SK-N-SH treated with all-trans-retinoic acid at 6 μM for 48 hours (cell line): ENCODE measurements at regions not wholly inside any gene's neighbourhood (a gene's known extent, or its start where the extent isn't known, plus 50 kb on each side); places are given as distances from the start of the nearest gene placed in this dataset.

Source experiments
- ATAC-seq: fragments of 200-7000 bp; cut with Tn5 transposase; 3 replicates; pipeline ENCODE4 v1.9.1; 2020; ENCODE audit warnings: mild to moderate bottlenecking, moderate library complexity
- ARNTL ChIP-seq: fragments of 450-650 bp; formaldehyde crosslinking; IDR thresholded peaks from 2 replicates; pipeline ENCODE4 v1.5.0; 2020; ENCODE audit warnings: low read depth, mild to moderate bottlenecking, moderate library complexity, borderline replicate concordance
- BACH2 ChIP-seq: fragments of 250-450 bp; sonication (Bioruptor Pico); IDR thresholded peaks from 2 replicates; pipeline ENCODE4 v1.9.0; 2021; ENCODE audit warnings: mild to moderate bottlenecking, borderline replicate concordance
- CSDC2 ChIP-seq: fragments of 250-450 bp; sonication (Bioruptor Pico); IDR thresholded peaks from 2 replicates; pipeline ENCODE4 v1.5.0; 2020; ENCODE audit warnings: mild to moderate bottlenecking, moderate library complexity
- ESRRG ChIP-seq: fragments of 250-450 bp; sonication (Bioruptor Pico); IDR thresholded peaks from 2 replicates; pipeline ENCODE4 v1.6.1; 2021; ENCODE audit warnings: mild to moderate bottlenecking
- GLIS3 ChIP-seq: fragments of 250-450 bp; sonication (Bioruptor Pico); IDR thresholded peaks from 2 replicates; pipeline ENCODE4 v1.5.0; 2020; ENCODE audit warnings: mild to moderate bottlenecking, moderate library complexity
- ISL1 ChIP-seq: fragments of 250-450 bp; sonication (Bioruptor Pico); IDR thresholded peaks from 2 replicates; pipeline ENCODE4 v2.1.2; 2022; ENCODE audit warnings: mild to moderate bottlenecking, moderate library complexity
- OSR1 ChIP-seq: fragments of 250-450 bp; sonication (Bioruptor Pico); IDR thresholded peaks from 2 replicates; pipeline ENCODE4 v1.8.0; 2022; ENCODE audit warnings: moderate library complexity, mild to moderate bottlenecking, inconsistent platforms
- PPARA ChIP-seq: fragments of 250-450 bp; sonication (Bioruptor Pico); IDR thresholded peaks from 2 replicates; pipeline ENCODE4 v1.5.0; 2020; ENCODE audit warnings: mild to moderate bottlenecking, borderline replicate concordance
- RARB ChIP-seq: fragments of 250-450 bp; sonication (Bioruptor Pico); IDR thresholded peaks from 2 replicates; pipeline ENCODE4 v1.8.0; 2021; ENCODE audit warnings: mild to moderate bottlenecking, moderate library complexity
- SNAI2 ChIP-seq: fragments of 250-450 bp; sonication (Bioruptor Pico); IDR thresholded peaks from 2 replicates; pipeline ENCODE4 v1.5.0; 2020; ENCODE audit warnings: mild to moderate bottlenecking, moderate library complexity
- TCF4 ChIP-seq: fragments of 250-450 bp; sonication (Bioruptor Pico); IDR thresholded peaks from 2 replicates; pipeline ENCODE4 v1.8.0; 2021; ENCODE audit warnings: mild to moderate bottlenecking, moderate library complexity, borderline replicate concordance
- TOX ChIP-seq: fragments of 250-450 bp; sonication (Bioruptor Pico); IDR thresholded peaks from 2 replicates; pipeline ENCODE4 v1.8.0; 2021; ENCODE audit warnings: mild to moderate bottlenecking, moderate library complexity, borderline replicate concordance
- ZC3H10 ChIP-seq: fragments of 250-450 bp; sonication (Bioruptor Pico); IDR thresholded peaks from 2 replicates; pipeline ENCODE4 v1.5.1; 2021; ENCODE audit warnings: mild to moderate bottlenecking, moderate library complexity
- ZFP3 ChIP-seq: fragments of 250-450 bp; sonication (Bioruptor Pico); IDR thresholded peaks from 2 replicates; pipeline ENCODE4 v1.5.0; 2020; ENCODE audit warnings: mild to moderate bottlenecking, moderate library complexity
- ZFP30 ChIP-seq: fragments of 450-650 bp; formaldehyde crosslinking; IDR thresholded peaks from 2 replicates; pipeline ENCODE4 v1.5.0; 2022; ENCODE audit warnings: mild to moderate bottlenecking, moderate library complexity
- ZNF565 ChIP-seq: fragments of 450-650 bp; formaldehyde crosslinking; conservative IDR thresholded peaks from 2 replicates; pipeline ENCODE4 v1.5.0; 2020; ENCODE audit warnings: low read depth, mild to moderate bottlenecking, moderate library complexity
- ZNF70 ChIP-seq: fragments of 450-650 bp; formaldehyde crosslinking; IDR thresholded peaks from 2 replicates; pipeline ENCODE4 v1.5.0; 2020; ENCODE audit warnings: mild to moderate bottlenecking, moderate library complexity
- ZNF8 ChIP-seq: fragments of 450-650 bp; formaldehyde crosslinking; IDR thresholded peaks from 2 replicates; pipeline ENCODE4 v1.5.0; 2020; ENCODE audit warnings: mild to moderate bottlenecking, moderate library complexity
- TF ChIP-seq, protein P1 (sequence below): fragments of 250-450 bp; sonication (Bioruptor Pico); IDR thresholded peaks from 2 replicates; pipeline ENCODE4 v1.8.0; 2020; ENCODE audit warnings: mild to moderate bottlenecking, moderate library complexity, borderline replicate concordance
- TF ChIP-seq, protein P2 (sequence below): fragments of 250-450 bp; sonication (Bioruptor Pico); IDR thresholded peaks from 2 replicates; pipeline ENCODE4 v1.5.1; 2020; ENCODE audit warnings: low read depth, mild to moderate bottlenecking, moderate library complexity
- TF ChIP-seq, protein P3 (sequence below): fragments of 250-450 bp; sonication (Bioruptor Pico); IDR thresholded peaks from 2 replicates; pipeline ENCODE4 v1.5.0; 2020; ENCODE audit warnings: mild to moderate bottlenecking, moderate library complexity
- TF ChIP-seq, protein P4 (sequence below): fragments of 250-450 bp; sonication (Bioruptor Pico); IDR thresholded peaks from 2 replicates; pipeline ENCODE4 v1.8.0; 2021; ENCODE audit warnings: low read depth, mild to moderate bottlenecking, moderate library complexity, borderline replicate concordance

DNA sequence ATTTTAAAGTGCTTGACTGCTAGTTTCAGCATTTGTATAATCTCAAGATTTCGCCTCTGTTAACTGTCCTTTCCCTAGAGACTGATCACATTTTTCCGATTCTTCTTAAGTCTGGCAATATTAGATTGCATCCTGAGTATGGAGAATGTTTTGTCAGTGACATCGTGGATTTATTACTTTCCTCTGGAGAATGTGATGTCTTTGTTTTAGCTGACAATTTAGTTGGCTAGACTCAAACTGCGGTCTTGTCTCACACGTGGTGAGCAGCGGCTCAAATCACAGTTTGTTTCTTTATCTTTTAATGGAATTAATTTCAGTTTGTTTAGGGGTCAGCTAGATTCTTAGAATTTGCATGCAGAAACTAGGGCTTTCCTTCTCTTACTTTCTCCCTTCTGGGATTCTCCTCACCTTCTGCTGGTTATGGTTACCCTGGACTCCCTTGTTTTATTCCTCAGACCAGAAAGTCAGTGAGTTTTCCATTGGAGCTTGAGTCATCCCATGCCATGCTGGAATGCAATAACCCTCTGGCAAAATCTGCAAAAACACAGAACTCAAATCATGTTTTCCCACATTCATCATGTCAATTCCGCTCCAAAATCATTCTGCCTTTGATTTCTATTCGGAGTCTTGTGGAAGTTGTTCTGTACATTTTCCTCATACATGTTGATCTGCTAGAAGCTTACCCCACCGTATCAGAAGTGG is 327.2 kb upstream of the TRIB2 start:
- TF ChIP-seq ZNF8 (CRISPR knock-in tag): no peak
- peak; percentile 8; the same call in 1 of the 2 replicates for TF ChIP-seq ISL1 (CRISPR knock-in tag)
- TF ChIP-seq, all 23 proteins: peak for 1
- ATAC-seq: no peak

DNA sequence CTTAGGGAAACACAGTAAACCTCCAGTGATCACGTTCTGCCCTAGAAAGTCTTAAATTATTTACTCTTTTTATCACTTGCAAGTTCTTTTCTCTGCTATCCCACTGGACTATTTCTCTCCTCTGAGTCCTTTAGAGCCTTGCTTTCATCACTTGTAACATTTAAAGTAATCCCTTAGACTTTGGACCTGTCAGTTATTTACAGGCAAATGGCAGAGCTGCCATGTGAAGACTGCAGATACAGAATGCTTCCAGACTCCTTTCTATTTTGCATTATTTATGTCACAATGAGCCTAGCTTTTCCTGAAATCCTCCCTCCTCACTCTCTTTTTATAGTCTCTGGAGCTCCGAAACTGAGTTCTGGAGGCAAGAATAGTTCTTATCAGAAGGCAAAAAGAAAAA is 325.6 kb upstream of the TRIB2 start:
- no peak for ATAC-seq
- TF ChIP-seq BACH2 (no peak), ARNTL (CRISPR knock-in tag) (no peak), ZNF8 (CRISPR knock-in tag) (no peak), OSR1 (CRISPR knock-in tag) (no peak)
- TF ChIP-seq, protein P1, sequence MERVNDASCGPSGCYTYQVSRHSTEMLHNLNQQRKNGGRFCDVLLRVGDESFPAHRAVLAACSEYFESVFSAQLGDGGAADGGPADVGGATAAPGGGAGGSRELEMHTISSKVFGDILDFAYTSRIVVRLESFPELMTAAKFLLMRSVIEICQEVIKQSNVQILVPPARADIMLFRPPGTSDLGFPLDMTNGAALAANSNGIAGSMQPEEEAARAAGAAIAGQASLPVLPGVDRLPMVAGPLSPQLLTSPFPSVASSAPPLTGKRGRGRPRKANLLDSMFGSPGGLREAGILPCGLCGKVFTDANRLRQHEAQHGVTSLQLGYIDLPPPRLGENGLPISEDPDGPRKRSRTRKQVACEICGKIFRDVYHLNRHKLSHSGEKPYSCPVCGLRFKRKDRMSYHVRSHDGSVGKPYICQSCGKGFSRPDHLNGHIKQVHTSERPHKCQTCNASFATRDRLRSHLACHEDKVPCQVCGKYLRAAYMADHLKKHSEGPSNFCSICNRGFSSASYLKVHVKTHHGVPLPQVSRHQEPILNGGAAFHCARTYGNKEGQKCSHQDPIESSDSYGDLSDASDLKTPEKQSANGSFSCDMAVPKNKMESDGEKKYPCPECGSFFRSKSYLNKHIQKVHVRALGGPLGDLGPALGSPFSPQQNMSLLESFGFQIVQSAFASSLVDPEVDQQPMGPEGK: no peak
- TF ChIP-seq, protein P2, sequence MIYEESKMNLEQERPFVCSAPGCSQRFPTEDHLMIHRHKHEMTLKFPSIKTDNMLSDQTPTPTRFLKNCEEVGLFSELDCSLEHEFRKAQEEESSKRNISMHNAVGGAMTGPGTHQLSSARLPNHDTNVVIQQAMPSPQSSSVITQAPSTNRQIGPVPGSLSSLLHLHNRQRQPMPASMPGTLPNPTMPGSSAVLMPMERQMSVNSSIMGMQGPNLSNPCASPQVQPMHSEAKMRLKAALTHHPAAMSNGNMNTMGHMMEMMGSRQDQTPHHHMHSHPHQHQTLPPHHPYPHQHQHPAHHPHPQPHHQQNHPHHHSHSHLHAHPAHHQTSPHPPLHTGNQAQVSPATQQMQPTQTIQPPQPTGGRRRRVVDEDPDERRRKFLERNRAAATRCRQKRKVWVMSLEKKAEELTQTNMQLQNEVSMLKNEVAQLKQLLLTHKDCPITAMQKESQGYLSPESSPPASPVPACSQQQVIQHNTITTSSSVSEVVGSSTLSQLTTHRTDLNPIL: no peak

DNA sequence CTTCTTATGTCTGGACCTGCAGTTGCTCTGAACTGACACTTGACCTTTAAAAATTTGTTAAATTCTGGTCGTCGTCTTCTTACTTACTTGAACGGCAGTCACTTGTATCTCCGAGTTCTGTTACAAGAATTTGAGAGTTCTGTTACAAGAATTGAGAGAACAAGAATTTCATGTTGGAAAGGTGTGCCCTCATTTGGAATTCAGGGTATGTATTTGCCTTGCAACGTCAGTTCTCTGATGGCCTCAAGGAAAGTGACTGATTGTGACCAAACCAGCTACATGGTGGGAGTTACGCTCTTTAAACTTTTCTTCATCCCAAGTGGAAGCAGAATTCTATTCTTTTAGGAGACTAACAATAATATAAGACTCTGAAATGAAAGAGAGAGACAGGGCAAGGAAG is 320.0 kb upstream of the TRIB2 start:
- no peak for ATAC-seq
- no peak for TF ChIP-seq CSDC2 (CRISPR knock-in tag)
- TF ChIP-seq SNAI2 (CRISPR knock-in tag): no peak
- TF ChIP-seq TOX (CRISPR knock-in tag): no peak
- TF ChIP-seq, protein P2: no peak
- TF ChIP-seq ESRRG: no peak
- TF ChIP-seq GLIS3: no peak
- TF ChIP-seq ZNF565 (CRISPR knock-in tag): no peak
- no peak for TF ChIP-seq PPARA (CRISPR knock-in tag)
- no peak for TF ChIP-seq ZFP3 (CRISPR knock-in tag)
- no peak for TF ChIP-seq TCF4 (CRISPR knock-in tag)
- no peak for TF ChIP-seq RARB (CRISPR knock-in tag)
- TF ChIP-seq, protein P1: no peak
- no peak for TF ChIP-seq ISL1 (CRISPR knock-in tag)
- no peak for TF ChIP-seq BACH2
- TF ChIP-seq ZNF70 (CRISPR knock-in tag): no peak
- TF ChIP-seq, protein P3, sequence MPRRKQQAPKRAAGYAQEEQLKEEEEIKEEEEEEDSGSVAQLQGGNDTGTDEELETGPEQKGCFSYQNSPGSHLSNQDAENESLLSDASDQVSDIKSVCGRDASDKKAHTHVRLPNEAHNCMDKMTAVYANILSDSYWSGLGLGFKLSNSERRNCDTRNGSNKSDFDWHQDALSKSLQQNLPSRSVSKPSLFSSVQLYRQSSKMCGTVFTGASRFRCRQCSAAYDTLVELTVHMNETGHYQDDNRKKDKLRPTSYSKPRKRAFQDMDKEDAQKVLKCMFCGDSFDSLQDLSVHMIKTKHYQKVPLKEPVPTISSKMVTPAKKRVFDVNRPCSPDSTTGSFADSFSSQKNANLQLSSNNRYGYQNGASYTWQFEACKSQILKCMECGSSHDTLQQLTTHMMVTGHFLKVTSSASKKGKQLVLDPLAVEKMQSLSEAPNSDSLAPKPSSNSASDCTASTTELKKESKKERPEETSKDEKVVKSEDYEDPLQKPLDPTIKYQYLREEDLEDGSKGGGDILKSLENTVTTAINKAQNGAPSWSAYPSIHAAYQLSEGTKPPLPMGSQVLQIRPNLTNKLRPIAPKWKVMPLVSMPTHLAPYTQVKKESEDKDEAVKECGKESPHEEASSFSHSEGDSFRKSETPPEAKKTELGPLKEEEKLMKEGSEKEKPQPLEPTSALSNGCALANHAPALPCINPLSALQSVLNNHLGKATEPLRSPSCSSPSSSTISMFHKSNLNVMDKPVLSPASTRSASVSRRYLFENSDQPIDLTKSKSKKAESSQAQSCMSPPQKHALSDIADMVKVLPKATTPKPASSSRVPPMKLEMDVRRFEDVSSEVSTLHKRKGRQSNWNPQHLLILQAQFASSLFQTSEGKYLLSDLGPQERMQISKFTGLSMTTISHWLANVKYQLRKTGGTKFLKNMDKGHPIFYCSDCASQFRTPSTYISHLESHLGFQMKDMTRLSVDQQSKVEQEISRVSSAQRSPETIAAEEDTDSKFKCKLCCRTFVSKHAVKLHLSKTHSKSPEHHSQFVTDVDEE (CRISPR knock-in tag): no peak

DNA sequence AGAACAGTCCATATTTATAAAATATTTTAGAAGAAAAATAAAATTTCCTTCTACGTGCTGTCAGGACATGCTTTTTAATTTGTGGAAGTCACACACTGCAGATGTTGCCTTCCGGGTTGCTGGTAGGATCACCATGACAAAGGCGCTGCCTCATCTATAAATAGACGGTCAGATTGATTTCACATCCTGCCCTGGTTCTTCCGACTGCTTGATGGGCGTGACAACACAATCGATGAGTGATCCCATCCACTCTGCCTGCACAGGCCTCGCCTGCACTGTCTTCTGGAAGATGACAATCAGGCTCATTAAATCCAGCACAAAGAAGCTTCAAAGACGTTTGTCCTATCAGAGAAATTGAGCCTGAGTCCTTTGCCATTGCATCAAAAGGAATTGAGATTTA is 318.9 kb upstream of the TRIB2 start:
- ATAC-seq: no peak
- no peak for TF ChIP-seq BACH2
- TF ChIP-seq TCF4 (CRISPR knock-in tag): no peak
- TF ChIP-seq, protein P3 (CRISPR knock-in tag): no peak
- TF ChIP-seq ZFP30 (CRISPR knock-in tag): no peak
- TF ChIP-seq ZC3H10 (CRISPR knock-in tag): no peak
- TF ChIP-seq, protein P4, sequence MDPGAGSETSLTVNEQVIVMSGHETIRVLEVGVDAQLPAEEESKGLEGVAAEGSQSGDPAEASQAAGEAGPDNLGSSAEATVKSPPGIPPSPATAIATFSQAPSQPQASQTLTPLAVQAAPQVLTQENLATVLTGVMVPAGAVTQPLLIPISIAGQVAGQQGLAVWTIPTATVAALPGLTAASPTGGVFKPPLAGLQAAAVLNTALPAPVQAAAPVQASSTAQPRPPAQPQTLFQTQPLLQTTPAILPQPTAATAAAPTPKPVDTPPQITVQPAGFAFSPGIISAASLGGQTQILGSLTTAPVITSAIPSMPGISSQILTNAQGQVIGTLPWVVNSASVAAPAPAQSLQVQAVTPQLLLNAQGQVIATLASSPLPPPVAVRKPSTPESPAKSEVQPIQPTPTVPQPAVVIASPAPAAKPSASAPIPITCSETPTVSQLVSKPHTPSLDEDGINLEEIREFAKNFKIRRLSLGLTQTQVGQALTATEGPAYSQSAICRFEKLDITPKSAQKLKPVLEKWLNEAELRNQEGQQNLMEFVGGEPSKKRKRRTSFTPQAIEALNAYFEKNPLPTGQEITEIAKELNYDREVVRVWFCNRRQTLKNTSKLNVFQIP: no peak
- no peak for TF ChIP-seq ZNF8 (CRISPR knock-in tag)
